A673 (cell line): ENCODE measurements at regions not wholly inside any gene's neighbourhood (a gene's known extent, or its start where the extent isn't known, plus 50 kb on each side); places are given as distances from the start of the nearest gene placed in this dataset.
"Not testable (repeated sequence)": the region's sequence is repeated elsewhere in the genome, so short reads cannot be mapped to it uniquely, and the experiment has no call there.

Source experiments
- CTCF ChIP-seq: fragments of 300-800, 200-600 bp; sonication (generic); conservative IDR thresholded peaks from 2 replicates; pipeline ENCODE4 v1.5.1; 2017; ENCODE audit warnings: low read depth, mild to moderate bottlenecking, antibody characterized with exemption, low read length, moderate library complexity, mixed read lengths
- EZH2 ChIP-seq: fragments of 200-600 bp; sonication (generic); IDR thresholded peaks from 2 replicates; pipeline ENCODE4 v1.6.1; 2017; ENCODE audit warnings: borderline replicate concordance, low read depth, mild to moderate bottlenecking, mixed read lengths, antibody characterized with exemption, low read length; ENCODE audit not compliant: poor library complexity, severe bottlenecking

DNA sequence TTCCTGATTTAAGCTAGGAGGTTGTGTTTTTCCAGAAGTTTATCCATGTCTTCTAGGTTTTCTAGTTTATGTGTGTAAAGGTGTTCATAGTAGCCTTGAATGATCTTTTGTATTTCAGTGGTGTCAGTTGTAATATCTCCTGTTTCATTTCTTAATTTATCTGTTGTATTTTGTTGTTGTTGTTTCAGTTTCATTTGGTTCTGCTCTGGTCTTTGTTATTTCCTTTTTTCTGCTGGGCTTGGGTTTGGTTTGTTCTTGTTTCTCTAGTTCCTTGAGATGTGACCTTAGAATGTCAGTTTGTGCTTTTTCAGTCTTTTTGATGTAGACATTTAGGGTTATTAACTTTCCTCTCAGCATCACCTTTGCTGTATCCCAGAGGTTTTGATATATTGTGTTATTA is 62.8 kb downstream of the SCP2D1 start:
- not testable (repeated sequence) for TF ChIP-seq CTCF, EZH2
